ENCODE measurements at regions not wholly inside any gene's neighbourhood (a gene's known extent, or its start where the extent isn't known, plus 50 kb on each side); places are given as distances from the start of the nearest gene placed in this dataset.

GRCh38 chr22:49215840-49216239 is 611.8 kb downstream of the BRD1 start:
- no peaks in the 10 kb centered on the region for H3K36me3 ChIP-seq (ENCODE audit: insufficient read depth in 1 of 2, low read depth in 1 of 2)
- H3K4me3 ChIP-seq = no peak overlapping the region
- WGBS, 3 donors = 69 to 71% (median 71%) methylated on average over 9 of the region's 9 CpGs
- ATAC-seq = no peak
- peaks cover 0 to 2% (median 0%) of the 10 kb centered on the region in 3 donors for H3K27me3 ChIP-seq (ENCODE audit: insufficient read depth in 3 of 3, low read length in 2 of 3)
- intact Hi-C loops (cut with DNase I) = no loop called here
- no peak overlapping the region for H3K27ac ChIP-seq
- H3K9me3 ChIP-seq = no peaks in the 10 kb centered on the region
- no peak for TF ChIP-seq CTCF (IDR thresholded peaks at IDR 0.05)
- no peak for DNase-seq
- no peaks in the 10 kb centered on the region for H3K4me1 ChIP-seq

GRCh38 chr22:49214976-49215375 is 612.7 kb downstream of the BRD1 start:
- no peak for DNase-seq
- Histone ChIP-seq H3K4me1 (no peaks in the 10 kb centered on the region), H3K27me3 (ENCODE audit: insufficient read depth in 3 of 3, low read length in 2 of 3) (peaks cover 0 to 2% (median 0%) of the 10 kb centered on the region in 3 donors), H3K9me3 (no peaks in the 10 kb centered on the region), H3K36me3 (ENCODE audit: insufficient read depth in 1 of 2, low read depth in 1 of 2) (no peaks in the 10 kb centered on the region), H3K4me3 (no peak overlapping the region), H3K27ac (no peak overlapping the region)
- no peak for ATAC-seq
- no peak for TF ChIP-seq CTCF (IDR thresholded peaks at IDR 0.05)
- 91 to 94% (median 92%) methylated on average over 16 of the region's 16 CpGs for WGBS, 3 donors
- intact Hi-C loops (cut with DNase I) = no loop called here

- Histone ChIP-seq H3K4me1 (no peaks in the 10 kb centered on the region), H3K9me3 (no peaks in the 10 kb centered on the region), H3K27me3 (ENCODE audit: insufficient read depth in 3 of 3, low read length in 2 of 3) (no peaks in the 10 kb centered on the region), H3K4me3 (no peak overlapping the region), H3K27ac (no peak overlapping the region), H3K36me3 (ENCODE audit: insufficient read depth in 1 of 2, low read depth in 1 of 2) (no peaks in the 10 kb centered on the region)
- DNase-seq (no peak), ATAC-seq (no peak)
- WGBS, 3 donors = 44 to 64% (median 59%) methylated on average over 18 of the region's 18 CpGs
- TF ChIP-seq CTCF (IDR thresholded peaks at IDR 0.05) = no peak
- intact Hi-C loops (cut with DNase I) = no loop called here
Measured at GRCh38 chr22:49213731-49214352, 613.8 kb downstream of the BRD1 start.

GRCh38 chr22:49212466-49212865 is 615.2 kb downstream of the BRD1 start:
- no peak for DNase-seq
- intact Hi-C loops (cut with DNase I) = no loop called here
- 81 to 90% (median 88%) methylated on average over 11 of the region's 11 CpGs for WGBS, 3 donors
- Histone ChIP-seq H3K27me3 (ENCODE audit: insufficient read depth in 3 of 3, low read length in 2 of 3) (peaks cover 0 to 2% (median 0%) of the 10 kb centered on the region in 3 donors), H3K36me3 (ENCODE audit: insufficient read depth in 1 of 2, low read depth in 1 of 2) (no peaks in the 10 kb centered on the region), H3K4me1 (no peaks in the 10 kb centered on the region), H3K27ac (no peak overlapping the region), H3K9me3 (no peaks in the 10 kb centered on the region), H3K4me3 (no peak overlapping the region)
- no peak for TF ChIP-seq CTCF (IDR thresholded peaks at IDR 0.05)
- ATAC-seq = no peak

- TF ChIP-seq CTCF (IDR thresholded peaks at IDR 0.05) = no peak
- 73 to 81% (median 74%) methylated on average over 5 of the region's 5 CpGs for WGBS, 3 donors
- peaks cover 0 to 2% (median 0%) of the 10 kb centered on the region in 3 donors for H3K27me3 ChIP-seq (ENCODE audit: insufficient read depth in 3 of 3, low read length in 2 of 3)
- ATAC-seq (no peak), DNase-seq (no peak)
- no peaks in the 10 kb centered on the region for H3K4me1 ChIP-seq
- H3K27ac ChIP-seq = no peak overlapping the region
- no peak overlapping the region for H3K4me3 ChIP-seq
- H3K9me3 ChIP-seq = no peaks in the 10 kb centered on the region
- no peaks in the 10 kb centered on the region for H3K36me3 ChIP-seq (ENCODE audit: insufficient read depth in 1 of 2, low read depth in 1 of 2)
- intact Hi-C loops (cut with DNase I) = no loop called here
Measured at GRCh38 chr22:49212002-49212401, 615.7 kb downstream of the BRD1 start.

Data from psoas muscle (tissue), 7 donors.